Activated CD4-positive, alpha-beta memory T cell treated with anti-CD3 and anti-CD28 coated beads, Interleukin-2, amount 10 ng/mL, durations not matched to agents 7 days and 5 days (primary cell): ENCODE measurements at regions not wholly inside any gene's neighbourhood (a gene's known extent, or its start where the extent isn't known, plus 50 kb on each side); places are given as distances from the start of the nearest gene placed in this dataset.

Source experiments
- CTCF ChIA-PET: fragments of 350-600 bp; sonication (Branson Sonifier 250); formaldehyde crosslinking; loops from one replicate; lab custom pipeline; 2021; ENCODE audit warnings: antibody characterized with exemption, inconsistent platforms; lab: Charles Lee
- POLR2A ChIA-PET: fragments of 350-600 bp; sonication (Branson Sonifier 250); formaldehyde crosslinking; loops from one replicate; lab custom pipeline; 2021; ENCODE audit warnings: antibody characterized with exemption; lab: Charles Lee
- DNase-seq: peaks from one replicate; pipeline ENCODE4 v3.0.0-alpha.2; 2020
- H3K27ac Mint-ChIP-seq: one replicate; pipeline ENCODE4 v1.8.0; 2021; ENCODE audit warnings: mild to moderate bottlenecking, mixed read lengths
- H3K27me3 Mint-ChIP-seq: one replicate; pipeline ENCODE4 v1.8.0; 2021; ENCODE audit warnings: mixed read lengths
- H3K36me3 Mint-ChIP-seq: one replicate; pipeline ENCODE4 v1.8.0; 2021; ENCODE audit warnings: low read depth, mixed read lengths
- H3K4me1 Mint-ChIP-seq: one replicate; pipeline ENCODE4 v1.8.0; 2021; ENCODE audit warnings: mixed read lengths
- H3K4me3 Mint-ChIP-seq: one replicate; pipeline ENCODE4 v1.8.0; 2021; ENCODE audit warnings: mild to moderate bottlenecking, mixed read lengths
- H3K9me3 Mint-ChIP-seq: one replicate; pipeline ENCODE4 v1.8.0; 2021; ENCODE audit warnings: mixed read lengths

GRCh38 chr2:8015848-8016600 lies 665.8 kb upstream of the ID2 start:
- DNase-seq, result no peak
- Mint-ChIP-seq H3K27me3 (no peaks in the 10 kb centered on the region), H3K4me3 (no peak overlapping the region), H3K27ac (no peak overlapping the region), H3K9me3 (peaks cover 6% of the 10 kb centered on the region), H3K36me3 (no peaks in the 10 kb centered on the region), H3K4me1 (no peaks in the 10 kb centered on the region)
- CTCF ChIA-PET, result interaction anchor here (0.7 kb wide), 1 partner anchor 613 kb away, joined by 3 read pairs; no protein-coding TSS in a partner anchor
- POLR2A ChIA-PET, result no interaction called here

- H3K27me3 Mint-ChIP-seq, result no peaks in the 10 kb centered on the region
- H3K36me3 Mint-ChIP-seq, result no peaks in the 10 kb centered on the region
- no peak overlapping the region for H3K4me3 Mint-ChIP-seq
- no peaks in the 10 kb centered on the region for H3K4me1 Mint-ChIP-seq
- ChIA-PET POLR2A (no interaction called here), CTCF (interaction anchor here (0.7 kb wide), 1 partner anchor 614 kb away, joined by 3 read pairs; no protein-coding TSS in a partner anchor)
- H3K9me3 Mint-ChIP-seq, result peaks cover 6% of the 10 kb centered on the region
- no peak for DNase-seq
- H3K27ac Mint-ChIP-seq, result no peak overlapping the region
Measured at GRCh38 chr2:8016688-8017087, 665.2 kb upstream of the ID2 start.

- Mint-ChIP-seq H3K27me3 (no peaks in the 10 kb centered on the region), H3K4me3 (no peak overlapping the region), H3K4me1 (peaks cover 8% of the 10 kb centered on the region), H3K36me3 (no peaks in the 10 kb centered on the region), H3K27ac (no peak overlapping the region), H3K9me3 (peaks cover 6% of the 10 kb centered on the region)
- POLR2A ChIA-PET, result no interaction called here
- no peak for DNase-seq
- CTCF ChIA-PET, result no interaction called here
Measured at GRCh38 chr2:8018956-8019355, 662.9 kb upstream of the ID2 start.

GRCh38 chr2:8019934-8020333 lies 661.9 kb upstream of the ID2 start:
- ChIA-PET CTCF (no interaction called here), POLR2A (no interaction called here)
- Mint-ChIP-seq H3K27ac (no peak overlapping the region), H3K4me1 (peaks cover 8% of the 10 kb centered on the region), H3K27me3 (no peaks in the 10 kb centered on the region), H3K36me3 (no peaks in the 10 kb centered on the region), H3K9me3 (peaks cover 6% of the 10 kb centered on the region), H3K4me3 (no peak overlapping the region)
- DNase-seq, result no peak

GRCh38 chr2:8021921-8022320 lies 659.9 kb upstream of the ID2 start:
- H3K9me3 Mint-ChIP-seq, result peaks cover 6% of the 10 kb centered on the region
- ChIA-PET POLR2A (no interaction called here), CTCF (no interaction called here)
- no peak for DNase-seq
- no peak overlapping the region for H3K27ac Mint-ChIP-seq
- no peaks in the 10 kb centered on the region for H3K36me3 Mint-ChIP-seq
- peaks cover 8% of the 10 kb centered on the region for H3K4me1 Mint-ChIP-seq
- H3K4me3 Mint-ChIP-seq, result no peak overlapping the region
- no peaks in the 10 kb centered on the region for H3K27me3 Mint-ChIP-seq

- Mint-ChIP-seq H3K9me3 (peaks cover 6% of the 10 kb centered on the region), H3K4me3 (no peak overlapping the region), H3K4me1 (peaks cover 8% of the 10 kb centered on the region), H3K36me3 (no peaks in the 10 kb centered on the region), H3K27me3 (no peaks in the 10 kb centered on the region), H3K27ac (no peak overlapping the region)
- no peak for DNase-seq
- ChIA-PET CTCF (interaction anchor here (1.0 to 1.3 kb wide), 2 partner anchors 522 to 595 kb away, joined by 3 read pairs; no protein-coding TSS in a partner anchor), POLR2A (no interaction called here)
Measured at GRCh38 chr2:8022908-8023640, 658.8 kb upstream of the ID2 start.

GRCh38 chr2:8024506-8024905 lies 657.4 kb upstream of the ID2 start:
- H3K27me3 Mint-ChIP-seq, result no peaks in the 10 kb centered on the region
- H3K9me3 Mint-ChIP-seq, result peaks cover 6% of the 10 kb centered on the region
- ChIA-PET CTCF (no interaction called here), POLR2A (no interaction called here)
- no peaks in the 10 kb centered on the region for H3K36me3 Mint-ChIP-seq
- H3K4me1 Mint-ChIP-seq, result peaks cover 8% of the 10 kb centered on the region
- no peak overlapping the region for H3K27ac Mint-ChIP-seq
- DNase-seq, result no peak
- no peak overlapping the region for H3K4me3 Mint-ChIP-seq

- Mint-ChIP-seq H3K27me3 (no peaks in the 10 kb centered on the region), H3K4me3 (no peak overlapping the region), H3K36me3 (no peaks in the 10 kb centered on the region), H3K9me3 (no peaks in the 10 kb centered on the region), H3K27ac (no peak overlapping the region), H3K4me1 (peaks cover 10% of the 10 kb centered on the region)
- ChIA-PET CTCF (no interaction called here), POLR2A (no interaction called here)
- no peak for DNase-seq
Measured at GRCh38 chr2:8026381-8026780, 655.5 kb upstream of the ID2 start.

GRCh38 chr2:8027387-8027786 lies 654.5 kb upstream of the ID2 start:
- H3K9me3 Mint-ChIP-seq, result no peaks in the 10 kb centered on the region
- H3K27me3 Mint-ChIP-seq, result no peaks in the 10 kb centered on the region
- ChIA-PET CTCF (no interaction called here), POLR2A (no interaction called here)
- H3K36me3 Mint-ChIP-seq, result no peaks in the 10 kb centered on the region
- no peak overlapping the region for H3K4me3 Mint-ChIP-seq
- DNase-seq, result no peak
- H3K27ac Mint-ChIP-seq, result no peak overlapping the region
- peaks cover 11% of the 10 kb centered on the region for H3K4me1 Mint-ChIP-seq

GRCh38 chr2:8028036-8028435 lies 653.8 kb upstream of the ID2 start:
- H3K27me3 Mint-ChIP-seq, result no peaks in the 10 kb centered on the region
- POLR2A ChIA-PET, result no interaction called here
- CTCF ChIA-PET, result no interaction called here
- DNase-seq, result no peak
- no peaks in the 10 kb centered on the region for H3K36me3 Mint-ChIP-seq
- H3K4me1 Mint-ChIP-seq, result peaks cover 10% of the 10 kb centered on the region
- H3K27ac Mint-ChIP-seq, result no peak overlapping the region
- H3K4me3 Mint-ChIP-seq, result no peak overlapping the region
- no peaks in the 10 kb centered on the region for H3K9me3 Mint-ChIP-seq

GRCh38 chr2:8028436-8028835 lies 653.4 kb upstream of the ID2 start:
- H3K27ac Mint-ChIP-seq, result no peak overlapping the region
- CTCF ChIA-PET, result no interaction called here
- no peak overlapping the region for H3K4me3 Mint-ChIP-seq
- POLR2A ChIA-PET, result no interaction called here
- H3K9me3 Mint-ChIP-seq, result no peaks in the 10 kb centered on the region
- H3K4me1 Mint-ChIP-seq, result peaks cover 6% of the 10 kb centered on the region
- H3K36me3 Mint-ChIP-seq, result no peaks in the 10 kb centered on the region
- no peaks in the 10 kb centered on the region for H3K27me3 Mint-ChIP-seq
- no peak for DNase-seq

- POLR2A ChIA-PET, result no interaction called here
Measured at GRCh38 chr2:8028981-8029380, 652.9 kb upstream of the ID2 start.

GRCh38 chr2:8030573-8031303 lies 651.1 kb upstream of the ID2 start:
- ChIA-PET POLR2A (no interaction called here), CTCF (no interaction called here)
- H3K36me3 Mint-ChIP-seq, result no peaks in the 10 kb centered on the region
- H3K27ac Mint-ChIP-seq, result no peak overlapping the region
- H3K4me1 Mint-ChIP-seq, result peaks cover 5% of the 10 kb centered on the region
- no peaks in the 10 kb centered on the region for H3K9me3 Mint-ChIP-seq
- H3K4me3 Mint-ChIP-seq, result no peak overlapping the region
- no peaks in the 10 kb centered on the region for H3K27me3 Mint-ChIP-seq
- no peak for DNase-seq

More at GRCh38 chr2:8028981-8029380, 652.9 kb upstream of the ID2 start:
- no peak for DNase-seq
- Mint-ChIP-seq H3K4me3 (no peak overlapping the region), H3K36me3 (no peaks in the 10 kb centered on the region), H3K27me3 (no peaks in the 10 kb centered on the region), H3K9me3 (no peaks in the 10 kb centered on the region), H3K27ac (no peak overlapping the region), H3K4me1 (peaks cover 5% of the 10 kb centered on the region)
- CTCF ChIA-PET, result no interaction called here
